K562 (cell line): ENCODE measurements at regions not wholly inside any gene's neighbourhood (a gene's known extent, or its start where the extent isn't known, plus 50 kb on each side); places are given as distances from the start of the nearest gene placed in this dataset.

Source experiments
- ATAC-seq: fragments of 200-7000 bp; cut with Tn5 transposase; 3 replicates; pipeline ENCODE4 v1.9.1; 2020; ENCODE audit warnings: moderate library complexity
- BruUV-seq: library from RNA; stranded (reverse); fragments of 400-500 nt; replicated peaks from 2 replicates; lab custom pipeline; 2021; lab: Mats Ljungman, UMichigan
- CTCF ChIA-PET: fragments of 300-600 bp; formaldehyde crosslinking; extraction: SDS; loops from one replicate; lab custom pipeline; 2021; ENCODE audit warnings: low intra/inter-chr PET ratio; lab: Yijun Ruan, JAX
- POLR2A ChIA-PET: fragments of 300-600, 350-650 bp; sonication (Branson Sonifier 250); formaldehyde crosslinking; extraction: SDS; loops from one replicate; lab custom pipeline; 2021; ENCODE audit warnings: antibody characterized with exemption, inconsistent platforms; lab: Yijun Ruan, JAX
- DNase-seq, 4 experiments: peaks; one replicate each; pipeline versions ENCODE4 v3.0.0 to v3.0.0-alpha.2; 2011 to 2018; ENCODE audit warnings: low spot score in 3 of 4, mixed read lengths in 3 of 4; ENCODE audit errors: extremely low read depth in 1 of 4
- FAIRE-seq: peaks from 2 replicates; lab custom pipeline; 2011; peaks lifted over from hg19 to GRCh38; lab: Jason Lieb, UNC
- H2AFZ ChIP-seq: 2 replicates; pipeline ENCODE4 v1.6.0; 2011; ENCODE audit warnings: low read depth, low read length, control low read depth, inconsistent platforms
- H3K27ac ChIP-seq: fragments of 200-600 bp; 3 replicates; pipeline ENCODE4 v1.8.0; 2011; ENCODE audit warnings: low read depth, mild to moderate bottlenecking, control low read depth, inconsistent platforms, low read length, moderate library complexity, mixed read lengths; ENCODE audit errors: extremely low read depth
- H3K27me3 ChIP-seq, 2 experiments: fragments of 300-600 bp in 1 of 2; 2 replicates in 1 of 2; 3 replicates in 1 of 2; pipeline versions ENCODE4 v1.6.0 to v1.8.0; 2011; ENCODE audit warnings: inconsistent platforms in 2 of 2, low read length in 2 of 2, mild to moderate bottlenecking in 1 of 2, mixed read lengths in 1 of 2, moderate library complexity in 1 of 2; ENCODE audit not compliant: control insufficient read depth in 2 of 2, insufficient read depth in 2 of 2
- H3K36me3 ChIP-seq: fragments of 300-600 bp; 3 replicates; pipeline ENCODE4 v1.8.0; 2011; ENCODE audit warnings: mild to moderate bottlenecking, low read length, inconsistent platforms; ENCODE audit not compliant: control insufficient read depth, insufficient read depth
- H3K4me1 ChIP-seq, 2 experiments: fragments of 200-600 bp in 1 of 2; replicated peaks in 1 of 2; 2 replicates in 1 of 2; 3 replicates in 1 of 2; pipeline versions ENCODE4 v1.5.1 to v1.8.0; 2011; ENCODE audit warnings: inconsistent platforms in 2 of 2, low read length in 2 of 2, mild to moderate bottlenecking in 1 of 2, mixed read lengths in 1 of 2, moderate library complexity in 1 of 2; ENCODE audit not compliant: control insufficient read depth in 2 of 2, insufficient read depth in 2 of 2
- H3K4me2 ChIP-seq: 2 replicates; pipeline ENCODE4 v1.6.1; 2011; ENCODE audit warnings: low read length, control low read depth, inconsistent platforms, mixed read lengths; ENCODE audit not compliant: insufficient read depth
- H3K4me3 ChIP-seq: fragments of 200-600 bp; sonication (generic), shearing (Covaris generic); 2 replicates; pipeline ENCODE4 v1.5.1; 2016; ENCODE audit warnings: control low read depth, inconsistent platforms
- H3K79me2 ChIP-seq: fragments of 200-600 bp; 3 replicates; pipeline ENCODE4 v1.8.0; 2011; ENCODE audit warnings: low read length, inconsistent platforms; ENCODE audit not compliant: control insufficient read depth, insufficient read depth
- H3K9ac ChIP-seq, 2 experiments: 2 replicates each; pipeline versions ENCODE4 v1.6.0 to v1.6.1; 2011; ENCODE audit warnings: low read depth in 2 of 2, low read length in 2 of 2, control low read depth in 1 of 2, inconsistent platforms in 1 of 2, mild to moderate bottlenecking in 1 of 2, mixed read lengths in 1 of 2; ENCODE audit not compliant: insufficient read depth in 1 of 2
- H3K9me1 ChIP-seq: one replicate; pipeline ENCODE4 v1.6.0; 2011; ENCODE audit warnings: inconsistent platforms, mild to moderate bottlenecking, low read length, moderate library complexity; ENCODE audit not compliant: control insufficient read depth, insufficient read depth
- H3K9me3 ChIP-seq: replicated peaks from 2 replicates; pipeline ENCODE4 v1.5.1; 2011; ENCODE audit warnings: low read depth, low read length, inconsistent platforms; ENCODE audit not compliant: control insufficient read depth, insufficient read depth
- H4K20me1 ChIP-seq: replicated peaks from 2 replicates; pipeline ENCODE4 v1.6.1; 2011; ENCODE audit warnings: low read length, inconsistent platforms, mixed read lengths; ENCODE audit not compliant: control insufficient read depth, insufficient read depth
- CEBPB ChIP-seq: fragments of 450-650 bp; IDR thresholded peaks from 2 replicates; pipeline ENCODE4 v1.6.1; 2016; ENCODE audit warnings: missing genetic modification characterization, missing compliant biosample characterization
- CEBPG ChIP-seq, 3 experiments: fragments of 200-800 bp in 1 of 3; sonication (Bioruptor generic) in 1 of 3; sonication (generic) in 1 of 3; formaldehyde crosslinking in 1 of 3; IDR thresholded peaks in 2 of 3; conservative IDR thresholded peaks in 1 of 3; 2 replicates each; pipeline versions ENCODE4 v1.6.1 to v1.8.0; 2016 to 2022; ENCODE audit warnings: missing compliant biosample characterization in 2 of 3, missing genetic modification characterization in 2 of 3, mild to moderate bottlenecking in 1 of 3, missing genetic modification reagents in 1 of 3
- PRDM10 ChIP-seq: fragments of 450-650 bp; IDR thresholded peaks from 2 replicates; pipeline ENCODE4 v1.6.1; 2018; ENCODE audit not compliant: partially characterized antibody
- WGBS: fragments of 100-300 bp; shearing (Covaris generic); methylation state at CpG from one replicate; pipeline ENCODE4 v1.1.6; 2016; ENCODE audit warnings: low coverage, mixed read lengths; ENCODE audit not compliant: insufficient coverage; ENCODE audit errors: missing lambda C conversion rate; 5-methylcytosine and 5-hydroxymethylcytosine counted together
- in situ Hi-C: fragments of 300-500 bp; cut with MboI; formaldehyde crosslinking; loops from 4 replicates; pipeline ENCODE4 v1.15.0; 2018; ENCODE audit warnings: inconsistent platforms, mixed read lengths
- intact Hi-C: fragments of 100-400 bp; cut with micrococcal nuclease; formaldehyde crosslinking; loops from 2 replicates; pipeline ENCODE4 v1.14.2; 2022

GRCh38 chr11:110347660-110348059 lies 51.2 kb upstream of the RDX start:
- H3K27ac ChIP-seq, result no peak overlapping the region
- BruUV-seq, result no TSS peak
- no peaks in the 10 kb centered on the region for H4K20me1 ChIP-seq
- TF ChIP-seq PRDM10 (no peak), CEBPB (tag) (peak; percentile 59), CEBPG (CRISPR knock-in tag; IDR thresholded peaks at IDR 0.05) (no peak), CEBPG (tag; conservative IDR thresholded peaks at IDR 0.05 in 1 of 2, IDR thresholded peaks at IDR 0.05 in 1 of 2) (peak in 1 of 2 experiments; percentile 51; a peak in 2 of 4 replicates)
- H3K4me1 ChIP-seq, result no peaks in the 10 kb centered on the region; a peak in 1 of 5 replicates
- no peaks in the 10 kb centered on the region for H3K9me3 ChIP-seq
- no peaks in the 10 kb centered on the region for H3K79me2 ChIP-seq
- no peaks in the 10 kb centered on the region for H3K36me3 ChIP-seq
- no peak overlapping the region for H3K4me3 ChIP-seq
- no peak for ATAC-seq
- no peak overlapping the region for H2AFZ ChIP-seq
- no peak overlapping the region for H3K9ac ChIP-seq
- in situ Hi-C loops, result no loop called here
- 72% methylated on average over 4 of the region's 4 CpGs for WGBS
- no peak for FAIRE-seq
- no peak for DNase-seq
- intact Hi-C loops, result no loop called here
- no peaks in the 10 kb centered on the region for H3K9me1 ChIP-seq
- no peak overlapping the region for H3K4me2 ChIP-seq
- CTCF ChIA-PET, result no interaction called here
- H3K27me3 ChIP-seq, result no peaks in the 10 kb centered on the region; a peak in 2 of 5 replicates
- POLR2A ChIA-PET, result no interaction called here
